Stimulated activated CD8-positive, alpha-beta memory T cell treated with anti-CD3 and anti-CD28 coated beads, Interleukin-12 subunit alpha, Interleukin-12 subunit beta, amount 100 ng/mL, for 1 hour (primary cell): ENCODE measurements at regions not wholly inside any gene's neighbourhood (a gene's known extent, or its start where the extent isn't known, plus 50 kb on each side); places are given as distances from the start of the nearest gene placed in this dataset.

Experiments
- DNase-seq: peaks from one replicate; pipeline ENCODE4 v3.0.0-alpha.2; 2020; ENCODE audit warnings: low read depth

GRCh38 chr1:168964478-168964877, 142.0 kb upstream of the ATP1B1 start:
- DNase-seq, result no peak

- DNase-seq, result no peak
Measured at GRCh38 chr1:168966217-168966616, 140.3 kb upstream of the ATP1B1 start.

- DNase-seq, result no peak
Measured at GRCh38 chr1:168966636-168967035, 139.9 kb upstream of the ATP1B1 start.

- DNase-seq, result no peak
Measured at GRCh38 chr1:168970926-168971659, 135.4 kb upstream of the ATP1B1 start.

- no peak for DNase-seq
Measured at GRCh38 chr1:168972225-168972624, 134.3 kb upstream of the ATP1B1 start.

- DNase-seq, result no peak
Measured at GRCh38 chr1:168972887-168973286, 133.6 kb upstream of the ATP1B1 start.

- DNase-seq, result no peak
Measured at GRCh38 chr1:168974117-168974516, 132.4 kb upstream of the ATP1B1 start.

GRCh38 chr1:168974611-168975010, 131.9 kb upstream of the ATP1B1 start:
- DNase-seq, result no peak

GRCh38 chr1:168976267-168976666, 130.2 kb upstream of the ATP1B1 start:
- DNase-seq, result no peak

GRCh38 chr1:168977618-168978017, 128.9 kb upstream of the ATP1B1 start:
- no peak for DNase-seq

GRCh38 chr1:168979276-168979675, 127.2 kb upstream of the ATP1B1 start:
- no peak for DNase-seq

GRCh38 chr1:168980180-168980579, 126.3 kb upstream of the ATP1B1 start:
- DNase-seq, result no peak

- no peak for DNase-seq
Measured at GRCh38 chr1:168980656-168981055, 125.8 kb upstream of the ATP1B1 start.

- no peak for DNase-seq
Measured at GRCh38 chr1:168982778-168983177, 123.7 kb upstream of the ATP1B1 start.

- DNase-seq, result no peak
Measured at GRCh38 chr1:168987330-168987729, 119.2 kb upstream of the ATP1B1 start.

GRCh38 chr1:168987923-168988322, 118.6 kb upstream of the ATP1B1 start:
- DNase-seq, result no peak

GRCh38 chr1:168989985-168990384, 116.5 kb upstream of the ATP1B1 start:
- DNase-seq, result no peak

- DNase-seq, result no peak
Measured at GRCh38 chr1:168991667-168992475, 114.6 kb upstream of the ATP1B1 start.

GRCh38 chr1:169001353-169001752, 105.1 kb upstream of the ATP1B1 start:
- no peak for DNase-seq

- no peak for DNase-seq
Measured at GRCh38 chr1:169003864-169004516, 102.5 kb upstream of the ATP1B1 start.

- DNase-seq, result no peak
Measured at GRCh38 chr1:169005776-169006175, 100.7 kb upstream of the ATP1B1 start.

- DNase-seq, result no peak
Measured at GRCh38 chr1:169009666-169010065, 96.8 kb upstream of the ATP1B1 start.

- no peak for DNase-seq
Measured at GRCh38 chr1:169012416-169012815, 94.1 kb upstream of the ATP1B1 start.
